ENCODE measurements at regions not wholly inside any gene's neighbourhood (a gene's known extent, or its start where the extent isn't known, plus 50 kb on each side); places are given as distances from the start of the nearest gene placed in this dataset.

GRCh38 chr10:10007957-10008356, 1009.7 kb upstream of the CELF2 start:
- TF ChIP-seq GATA3 (IDR thresholded peaks at IDR 0.05; ENCODE audit: low read depth, low read length) = no peak
- TF ChIP-seq GATA2 (IDR thresholded peaks at IDR 0.05; ENCODE audit: low read depth, low read length) = no peak

Measured in SH-SY5Y (cell line).